ENCODE measurements at regions not wholly inside any gene's neighbourhood (a gene's known extent, or its start where the extent isn't known, plus 50 kb on each side); places are given as distances from the start of the nearest gene placed in this dataset.

GRCh38 chrX:107542500-107542899 lies 85.8 kb upstream of the PRPS1 start:
- DNase-seq = peak in 1 of 2 experiments; percentile 1
- TF ChIP-seq POLR2A (IDR thresholded peaks at IDR 0.05; ENCODE audit: low read length) (no peak), GATA1 (IDR thresholded peaks at IDR 0.05; ENCODE audit: low read depth, low read length) (no peak)

DNA sequence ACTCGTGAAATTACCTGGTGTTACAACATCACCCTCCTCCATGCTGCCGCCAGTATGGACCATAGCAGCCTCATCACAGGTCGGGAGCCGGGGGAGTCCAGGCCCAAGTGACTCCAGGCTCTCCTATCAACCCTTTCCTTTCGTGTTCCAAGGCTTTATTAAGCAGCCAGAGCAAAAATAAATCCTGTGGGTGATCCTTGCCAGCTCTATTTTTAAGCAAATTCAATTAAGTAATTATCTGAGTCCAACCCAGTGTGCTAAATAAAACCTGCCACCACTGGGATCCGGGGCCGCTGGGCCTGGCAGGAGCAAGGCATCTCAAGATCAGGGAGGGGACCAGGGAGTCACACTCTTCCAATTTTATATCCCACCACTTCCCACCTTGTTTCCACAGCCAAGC lies 80.7 kb upstream of the PRPS1 start:
- no peak for TF ChIP-seq POLR2A (IDR thresholded peaks at IDR 0.05; ENCODE audit: low read length)
- no peak for DNase-seq

DNA sequence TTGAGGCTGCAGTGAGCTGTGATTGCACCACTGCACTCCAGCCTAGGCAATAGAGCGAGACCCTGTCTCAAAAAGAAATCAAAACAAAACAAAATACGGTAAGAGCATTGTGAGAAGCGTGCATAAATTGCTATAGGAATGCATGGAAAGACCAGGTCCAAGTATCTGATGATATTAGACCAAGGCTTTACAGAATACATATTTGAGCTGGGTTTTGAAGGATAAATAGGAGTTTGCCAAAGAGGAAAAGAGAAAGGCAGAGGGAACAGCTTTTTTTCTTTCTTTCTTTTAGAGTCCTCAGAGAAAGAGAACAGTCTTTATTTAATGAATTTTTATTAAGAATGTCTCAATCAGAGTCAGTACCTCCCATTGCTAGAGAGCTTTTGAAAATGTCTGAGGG lies 79.5 kb upstream of the PRPS1 start:
- TF ChIP-seq POLR2A (IDR thresholded peaks at IDR 0.05; ENCODE audit: low read length) (no peak), GATA1 (IDR thresholded peaks at IDR 0.05; ENCODE audit: low read depth, low read length) (no peak)

GRCh38 chrX:107549504-107549903 lies 78.8 kb upstream of the PRPS1 start:
- DNase-seq = no peak
- TF ChIP-seq POLR2A (IDR thresholded peaks at IDR 0.05; ENCODE audit: low read length) = no peak
- TF ChIP-seq GATA1 (IDR thresholded peaks at IDR 0.05; ENCODE audit: low read depth, low read length) = no peak

More for the DNA sequence above, 79.5 kb upstream of the PRPS1 start:
- DNase-seq = no peak

- TF ChIP-seq POLR2A (IDR thresholded peaks at IDR 0.05; ENCODE audit: low read length) (no peak), GATA1 (IDR thresholded peaks at IDR 0.05; ENCODE audit: low read depth, low read length) (no peak)
- no peak for DNase-seq
Observed at GRCh38 chrX:107551546-107551945, 76.8 kb upstream of the PRPS1 start.

DNA sequence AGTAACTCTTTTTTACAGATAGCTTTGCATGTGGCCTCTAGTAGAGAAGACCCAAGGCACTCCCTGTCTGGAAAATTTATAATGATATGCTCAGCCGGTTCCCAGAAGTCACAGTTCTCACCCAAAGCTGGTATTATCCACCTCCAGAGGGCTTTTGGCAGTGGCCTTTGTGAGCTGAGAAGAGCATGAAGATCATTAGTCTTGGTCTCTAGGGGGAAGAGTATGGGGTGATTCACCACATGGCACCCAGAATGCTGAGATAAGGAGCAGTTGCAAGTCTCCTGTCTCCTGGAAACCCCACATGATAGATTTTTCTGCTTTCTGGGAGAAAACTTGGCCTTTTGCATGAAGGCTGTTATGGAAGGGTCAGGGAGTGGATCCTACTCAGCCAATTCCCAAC lies 75.4 kb upstream of the PRPS1 start:
- DNase-seq = peak in 1 of 2 experiments; percentile 1
- TF ChIP-seq POLR2A (IDR thresholded peaks at IDR 0.05; ENCODE audit: low read length) (no peak), GATA1 (IDR thresholded peaks at IDR 0.05; ENCODE audit: low read depth, low read length) (no peak)

DNA sequence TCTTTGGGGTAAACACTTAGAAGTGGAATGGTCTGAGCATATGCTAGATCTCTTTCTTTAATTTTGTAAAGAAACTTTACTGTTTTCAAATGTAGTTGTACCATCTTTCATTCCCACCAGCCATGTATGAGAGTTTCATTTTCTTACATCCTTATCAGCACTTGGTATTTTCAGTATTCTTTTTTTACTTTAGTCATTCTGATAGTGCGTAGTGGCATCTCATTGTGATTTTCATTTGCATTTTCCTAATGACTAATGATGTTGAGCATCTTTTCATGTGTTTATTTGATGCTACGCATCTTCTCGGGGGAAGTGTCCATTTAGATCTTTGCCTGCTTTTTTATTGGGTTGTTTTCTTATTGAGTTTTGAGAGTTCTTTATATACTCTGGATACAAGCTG lies 71.3 kb upstream of the PRPS1 start:
- DNase-seq = no peak

GRCh38 chrX:107559506-107559905 lies 68.8 kb upstream of the PRPS1 start:
- TF ChIP-seq GATA1 (IDR thresholded peaks at IDR 0.05; ENCODE audit: low read depth, low read length) (no peak), POLR2A (IDR thresholded peaks at IDR 0.05; ENCODE audit: low read length) (no peak)
- DNase-seq = no peak

More for the DNA sequence above, 71.3 kb upstream of the PRPS1 start:
- TF ChIP-seq GATA1 (IDR thresholded peaks at IDR 0.05; ENCODE audit: low read depth, low read length) (no peak), POLR2A (IDR thresholded peaks at IDR 0.05; ENCODE audit: low read length) (no peak)

- DNase-seq = no peak
- TF ChIP-seq POLR2A (IDR thresholded peaks at IDR 0.05; ENCODE audit: low read length) (no peak), GATA1 (IDR thresholded peaks at IDR 0.05; ENCODE audit: low read depth, low read length) (no peak)
Observed at GRCh38 chrX:107560041-107560440, 68.3 kb upstream of the PRPS1 start.

DNA sequence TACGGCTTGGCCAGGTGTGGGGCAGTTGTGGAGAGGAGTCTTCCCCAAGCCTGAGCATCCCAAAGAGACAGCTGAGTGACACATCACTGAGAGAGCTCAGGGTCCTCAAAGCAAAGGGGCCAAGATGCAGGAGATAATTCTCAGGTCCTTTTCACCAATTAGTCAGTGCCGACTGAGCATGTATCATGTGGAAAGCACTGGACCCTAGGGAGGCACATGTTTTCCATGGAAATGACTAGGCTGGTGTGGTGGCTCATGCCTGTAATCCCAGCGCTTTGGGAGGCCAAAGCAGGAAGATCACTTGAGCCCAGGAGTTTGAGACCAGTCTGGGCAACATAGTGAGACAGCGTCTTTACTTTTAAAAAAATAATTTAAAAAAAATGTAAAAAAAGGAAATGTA lies 67.3 kb upstream of the PRPS1 start:
- DNase-seq = no peak
- TF ChIP-seq POLR2A (IDR thresholded peaks at IDR 0.05; ENCODE audit: low read length) (no peak), GATA1 (IDR thresholded peaks at IDR 0.05; ENCODE audit: low read depth, low read length) (no peak)

DNA sequence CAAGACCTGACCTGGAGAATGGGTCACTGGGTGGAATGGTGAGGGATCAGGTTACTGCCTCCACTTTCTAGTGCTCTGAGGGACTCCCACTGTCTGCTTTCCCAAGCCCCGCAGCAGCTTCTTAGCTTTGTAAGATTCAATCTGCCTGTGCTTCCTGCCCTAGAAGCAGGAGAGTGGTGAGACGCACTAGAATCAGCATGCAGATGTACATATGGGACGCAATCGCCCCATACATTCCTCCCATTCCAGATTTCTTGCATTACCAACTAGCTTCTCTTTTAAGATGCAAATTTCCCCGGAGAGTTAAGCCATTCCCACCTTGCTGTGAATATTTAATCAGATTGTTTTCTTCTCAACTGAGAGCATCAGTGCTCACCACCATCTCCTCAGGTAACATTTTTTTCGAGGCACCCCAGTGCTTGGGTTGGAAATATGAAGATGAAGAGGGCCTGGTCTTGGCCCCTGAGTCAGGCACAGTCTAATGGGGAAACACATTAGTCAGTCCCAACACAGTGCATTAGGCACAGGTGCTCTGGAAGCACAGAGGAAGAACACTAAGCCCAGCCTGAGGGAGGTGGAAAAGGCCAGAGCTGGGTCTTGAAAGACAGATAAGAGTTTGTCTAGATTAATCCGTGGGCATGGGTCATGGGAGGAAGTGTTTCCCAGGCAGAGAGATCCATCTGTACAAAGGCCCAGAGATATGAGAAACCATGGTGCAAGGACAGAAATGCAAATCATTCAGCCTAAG lies 66.7 kb upstream of the PRPS1 start:
- DNase-seq = peak; percentile 5 to 9
- TF ChIP-seq POLR2A (IDR thresholded peaks at IDR 0.05; ENCODE audit: low read length) = no peak
- no peak for TF ChIP-seq GATA1 (IDR thresholded peaks at IDR 0.05; ENCODE audit: low read depth, low read length)

DNA sequence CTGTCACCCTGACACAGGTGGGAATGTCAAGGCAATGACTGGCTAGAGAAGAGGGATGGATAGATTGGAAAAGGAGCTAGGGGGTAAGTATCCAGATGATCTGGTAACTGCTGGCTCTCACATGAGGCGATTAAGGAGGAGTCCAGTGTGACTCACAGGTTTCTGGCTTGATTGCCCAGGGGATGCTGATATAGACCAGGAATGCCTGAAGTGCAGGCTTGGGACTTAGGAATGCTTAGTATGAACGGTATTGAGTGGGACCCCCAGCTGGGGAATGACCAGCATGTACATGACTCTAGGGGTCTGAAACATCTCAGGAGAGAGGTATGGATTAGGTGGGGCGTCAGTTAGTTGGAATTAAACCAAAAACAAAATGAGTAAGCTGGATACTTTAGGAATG lies 65.8 kb upstream of the PRPS1 start:
- DNase-seq = no peak
- TF ChIP-seq POLR2A (IDR thresholded peaks at IDR 0.05; ENCODE audit: low read length) = no peak
- no peak for TF ChIP-seq GATA1 (IDR thresholded peaks at IDR 0.05; ENCODE audit: low read depth, low read length)

DNA sequence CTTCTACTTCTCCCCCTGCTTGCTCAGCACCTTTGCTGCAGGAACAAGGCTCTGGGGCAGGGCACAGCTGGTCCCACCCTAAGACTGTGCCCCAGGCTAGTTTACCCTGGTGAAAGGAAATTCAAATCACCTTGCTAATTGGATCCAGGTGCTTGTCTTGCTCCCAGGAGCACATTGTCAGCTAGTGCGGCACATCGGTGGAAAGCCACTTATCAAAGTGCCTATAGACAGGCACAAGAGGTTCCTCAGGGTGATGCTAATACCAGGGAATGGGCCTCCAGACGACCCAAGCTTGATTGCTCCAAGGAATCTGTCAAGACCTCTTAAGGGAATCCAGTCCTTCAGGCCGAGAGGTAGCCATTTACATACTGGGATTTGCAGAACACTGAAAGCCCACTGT lies 64.5 kb upstream of the PRPS1 start:
- TF ChIP-seq POLR2A (IDR thresholded peaks at IDR 0.05; ENCODE audit: low read length) (no peak), GATA1 (IDR thresholded peaks at IDR 0.05; ENCODE audit: low read depth, low read length) (no peak)
- DNase-seq = no peak

DNA sequence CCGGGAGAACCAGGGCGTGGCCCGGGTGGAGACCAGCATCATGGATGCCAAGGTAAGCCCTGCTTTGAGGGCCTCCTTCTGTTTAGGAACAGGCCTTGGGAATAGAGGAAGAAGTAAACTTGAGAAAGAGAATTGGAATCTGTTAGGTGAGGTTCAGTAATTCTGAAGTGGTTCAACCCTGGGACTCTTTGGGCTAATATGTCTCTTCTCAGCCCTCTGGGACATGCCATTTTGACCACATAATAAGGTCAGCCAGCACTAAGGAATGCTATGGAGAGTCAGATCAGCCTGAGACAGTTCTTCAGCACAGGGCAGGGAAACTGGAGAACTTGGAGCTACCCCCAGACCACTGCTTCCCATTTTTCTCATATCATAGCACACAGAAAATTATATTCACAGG lies 63.3 kb upstream of the PRPS1 start:
- DNase-seq = no peak
- TF ChIP-seq GATA1 (IDR thresholded peaks at IDR 0.05; ENCODE audit: low read depth, low read length) = no peak
- TF ChIP-seq POLR2A (IDR thresholded peaks at IDR 0.05; ENCODE audit: low read length) = no peak

DNA sequence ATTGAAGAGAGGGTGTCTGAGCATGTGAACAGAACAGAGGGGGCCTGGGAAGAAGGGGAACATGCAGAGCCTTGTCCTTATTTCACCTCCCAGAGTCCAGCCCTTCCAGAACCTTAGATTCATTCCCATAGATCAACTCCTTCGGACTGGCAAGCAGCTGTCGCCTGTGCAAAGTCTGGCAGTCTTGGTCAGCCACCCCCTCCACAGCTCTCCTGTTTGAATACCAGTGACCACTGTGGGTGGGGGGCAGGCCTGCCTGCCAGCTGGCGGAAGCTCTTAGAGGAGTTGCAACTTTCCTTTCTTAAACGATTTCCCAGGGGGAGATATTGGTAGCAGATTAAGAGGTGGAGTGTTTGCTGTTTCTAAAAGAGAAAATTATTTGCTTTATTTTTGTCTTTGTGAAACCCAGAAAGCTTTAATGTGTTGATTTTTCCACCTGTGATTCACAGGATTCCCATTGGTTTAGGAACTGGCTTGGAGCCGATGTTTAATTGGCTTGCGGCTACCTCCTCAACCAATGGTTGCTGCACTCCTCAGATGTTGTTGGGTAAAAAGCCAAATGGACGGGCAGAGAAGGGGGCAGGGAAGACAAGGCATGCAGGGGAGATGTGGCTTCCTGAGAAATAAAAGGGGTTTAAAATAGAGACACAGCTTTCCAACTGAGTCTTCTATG lies 62.2 kb upstream of the PRPS1 start:
- no peak for DNase-seq
- TF ChIP-seq GATA1 (IDR thresholded peaks at IDR 0.05; ENCODE audit: low read depth, low read length) (no peak), POLR2A (IDR thresholded peaks at IDR 0.05; ENCODE audit: low read length) (no peak)

Measured in erythroblast (primary cell).